Ovary (tissue), 7 donors: ENCODE measurements at regions not wholly inside any gene's neighbourhood (a gene's known extent, or its start where the extent isn't known, plus 50 kb on each side); places are given as distances from the start of the nearest gene placed in this dataset.

Experiments used
- DNase-seq, 5 donors: peaks; one replicate each; pipeline ENCODE4 v3.0.0-alpha.2; 2019 to 2020
- H3K27ac ChIP-seq, 2 donors: fragments of 200-600 bp; one replicate each; pipeline versions ENCODE4 v1.5.1 to v1.8.0; 2019 to 2022
- H3K27me3 ChIP-seq: fragments of 200-600 bp; one replicate; pipeline ENCODE4 v1.8.0; 2022
- H3K36me3 ChIP-seq: fragments of 200-600 bp; sonication (generic); one replicate; pipeline ENCODE4 v1.5.1; 2019
- H3K4me1 ChIP-seq: one replicate; pipeline ENCODE4 v1.8.1; 2013; ENCODE audit warnings: mild to moderate bottlenecking, moderate library complexity; ENCODE audit not compliant: insufficient read depth
- H3K4me3 ChIP-seq: fragments of 200-600 bp; sonication (generic); one replicate; pipeline ENCODE4 v1.5.1; 2017
- H3K9me3 ChIP-seq, 2 donors: fragments of 200-600 bp in 1 of 2; sonication (generic) in 1 of 2; one replicate each; pipeline versions ENCODE4 v1.5.1 to v1.8.1; 2013 to 2019; ENCODE audit warnings: mild to moderate bottlenecking in 1 of 2, moderate library complexity in 1 of 2
- CTCF ChIP-seq, 3 donors: fragments of 450-650 bp in 2 of 3; fragments of 200-600 bp in 1 of 3; IDR thresholded peaks; one replicate each; pipeline versions ENCODE4 v1.5.1 to v1.8.0; 2016 to 2022; ENCODE audit warnings: antibody characterized with exemption in 3 of 3, mild to moderate bottlenecking in 1 of 3
- EP300 ChIP-seq: sonication (generic); formaldehyde crosslinking; IDR thresholded peaks from one replicate; pipeline ENCODE4 v1.6.1; 2017; ENCODE audit warnings: antibody characterized with exemption
- POLR2A ChIP-seq: fragments of 450-650 bp; IDR thresholded peaks from one replicate; pipeline ENCODE4 v1.6.1; 2017; ENCODE audit warnings: antibody characterized with exemption, mild to moderate bottlenecking, moderate library complexity
- WGBS, 3 donors: extraction: QIAGEN DNeasy Blood & Tissue Kit in 1 of 3; methylation state at CpG; one replicate each; pipeline versions ENCODE4 v1.1.5 to v1.1.7; 2013 to 2017; 5-methylcytosine and 5-hydroxymethylcytosine counted together
- intact Hi-C, 4 donors: fragments of 100-400 bp; cut with DNase I; formaldehyde crosslinking; loops; one replicate each; pipeline versions ENCODE4 v1.11.0 to v1.15.1; 2022 to 2023
- donor health status: DM: no; HTN: no; CAD: no; lungs with moderate emphysema.
- donor health status: DM: no; HTN: no; CAD: no.
- donor health status: Bipolar disorder and iron deficiency.
- donor health status: DM: no; HTN: no; CAD: no.
- donor health status: DM: yes; HTN: yes; CAD: no.

GRCh38 chr10:121242741-121243608 lies 355.3 kb downstream of the FGFR2 start:
- Histone ChIP-seq H3K27ac (no peak overlapping the region), H3K4me1 (no peaks in the 10 kb centered on the region), H3K36me3 (no peaks in the 10 kb centered on the region), H3K4me3 (no peak overlapping the region), H3K27me3 (no peaks in the 10 kb centered on the region), H3K9me3 (no peaks in the 10 kb centered on the region)
- intact Hi-C loops: no loop called here
- no peak for DNase-seq
- TF ChIP-seq EP300 (no peak), CTCF (IDR thresholded peaks at IDR 0.05) (no peak), POLR2A (no peak)
- WGBS, 3 donors: 82 to 84% (median 84%) methylated on average over 11 to 12 of the region's 12 CpGs

- Histone ChIP-seq H3K27ac (no peak overlapping the region), H3K9me3 (no peaks in the 10 kb centered on the region), H3K4me3 (no peak overlapping the region), H3K4me1 (no peaks in the 10 kb centered on the region), H3K36me3 (no peaks in the 10 kb centered on the region), H3K27me3 (no peaks in the 10 kb centered on the region)
- 66 to 74% (median 71%) methylated on average over 2 of the region's 2 CpGs for WGBS, 3 donors
- no peak for TF ChIP-seq CTCF (IDR thresholded peaks at IDR 0.05)
- TF ChIP-seq POLR2A: no peak
- TF ChIP-seq EP300: no peak
- DNase-seq: no peak
- intact Hi-C loops: no loop called here
Measured at GRCh38 chr10:121243609-121244241, 354.5 kb downstream of the FGFR2 start.

GRCh38 chr10:121244818-121245217 lies 353.4 kb downstream of the FGFR2 start:
- Histone ChIP-seq H3K9me3 (no peaks in the 10 kb centered on the region), H3K27me3 (no peaks in the 10 kb centered on the region), H3K36me3 (no peaks in the 10 kb centered on the region), H3K4me3 (no peak overlapping the region), H3K27ac (no peak overlapping the region), H3K4me1 (no peaks in the 10 kb centered on the region)
- DNase-seq: no peak
- TF ChIP-seq POLR2A (no peak), CTCF (IDR thresholded peaks at IDR 0.05) (no peak), EP300 (no peak)
- WGBS, 3 donors: 67 to 75% (median 74%) methylated on average over 8 of the region's 8 CpGs
- intact Hi-C loops: no loop called here

GRCh38 chr10:121245754-121246153 lies 352.5 kb downstream of the FGFR2 start:
- no peak for DNase-seq
- no peaks in the 10 kb centered on the region for H3K36me3 ChIP-seq
- intact Hi-C loops: no loop called here
- no peaks in the 10 kb centered on the region for H3K4me1 ChIP-seq
- TF ChIP-seq POLR2A (no peak), CTCF (IDR thresholded peaks at IDR 0.05) (no peak), EP300 (no peak)
- no peaks in the 10 kb centered on the region for H3K9me3 ChIP-seq
- H3K27me3 ChIP-seq: no peaks in the 10 kb centered on the region
- 78 to 96% (median 84%) methylated on average over 1 of the region's 1 CpG for WGBS, 3 donors
- H3K4me3 ChIP-seq: no peak overlapping the region
- H3K27ac ChIP-seq: no peak overlapping the region
